SK-N-SH (cell line): ENCODE measurements at regions not wholly inside any gene's neighbourhood (a gene's known extent, or its start where the extent isn't known, plus 50 kb on each side); places are given as distances from the start of the nearest gene placed in this dataset.

Source experiments
- CTCF ChIA-PET: fragments of 300-600, 350-600 bp; formaldehyde crosslinking; extraction: SDS; loops from one replicate; lab custom pipeline; 2021; lab: Yijun Ruan, JAX
- POLR2A ChIA-PET: fragments of 350-600 bp; sonication (Branson Sonifier 250); formaldehyde crosslinking; extraction: SDS; loops from one replicate; lab custom pipeline; 2020; ENCODE audit warnings: antibody characterized with exemption, inconsistent platforms; lab: Yijun Ruan, JAX
- DNase-seq: peaks from one replicate; pipeline ENCODE4 v3.0.0; 2012
- H2AFZ ChIP-seq: fragments of 200-600 bp; sonication (generic); 2 replicates; pipeline ENCODE4 v1.8.1; 2016; ENCODE audit warnings: antibody characterized with exemption, mild to moderate bottlenecking, low read depth
- H3F3A ChIP-seq: fragments of 200-600 bp; sonication (generic); replicated peaks from 2 replicates; pipeline ENCODE3; 2016; ENCODE audit warnings: antibody characterized with exemption, mild to moderate bottlenecking; ENCODE audit not compliant: insufficient read depth
- H3K27ac ChIP-seq, 2 experiments: fragments of 200-500 bp in 1 of 2; fragments of 200-600 bp in 1 of 2; sonication (Bioruptor generic) in 1 of 2; sonication (generic), shearing (Covaris generic) in 1 of 2; 2 replicates each; pipeline versions ENCODE4 v1.5.1 to v1.6.1; 2014 to 2016; ENCODE audit warnings: low read depth in 2 of 2, inconsistent platforms in 1 of 2, low read length in 1 of 2, mild to moderate bottlenecking in 1 of 2, mixed read lengths in 1 of 2
- H3K27me3 ChIP-seq: fragments of 200-600 bp; sonication (generic), shearing (Covaris generic); 2 replicates; pipeline ENCODE4 v1.6.1; 2016; ENCODE audit warnings: mixed run types; ENCODE audit not compliant: insufficient read depth
- H3K36me3 ChIP-seq, 2 experiments: fragments of 200-500 bp in 1 of 2; fragments of 200-600 bp in 1 of 2; sonication (Bioruptor generic) in 1 of 2; sonication (generic) in 1 of 2; replicated peaks in 1 of 2; 2 replicates each; pipeline versions ENCODE3 to v1.5.1; 2014 to 2016; ENCODE audit warnings: low read length in 1 of 2, mild to moderate bottlenecking in 1 of 2; ENCODE audit not compliant: insufficient read depth in 2 of 2, control insufficient read depth in 1 of 2
- H3K4me1 ChIP-seq, 2 experiments: fragments of 200-500 bp in 1 of 2; fragments of 200-600 bp in 1 of 2; sonication (Bioruptor generic) in 1 of 2; sonication (generic), shearing (Covaris generic) in 1 of 2; 2 replicates each; pipeline versions ENCODE4 v1.5.1 to v1.6.1; 2014 to 2016; ENCODE audit warnings: low read depth in 1 of 2, low read length in 1 of 2, mixed run types in 1 of 2; ENCODE audit not compliant: insufficient read depth in 2 of 2, control insufficient read depth in 1 of 2
- H3K4me2 ChIP-seq: fragments of 200-600 bp; sonication (generic), shearing (Covaris generic); 2 replicates; pipeline ENCODE4 v1.6.1; 2017; ENCODE audit warnings: mixed run types
- H3K4me3 ChIP-seq, 2 experiments: fragments of 200-500 bp in 1 of 2; fragments of 200-600 bp in 1 of 2; sonication (Bioruptor generic) in 1 of 2; sonication (generic), shearing (Covaris generic) in 1 of 2; 2 replicates each; pipeline versions ENCODE4 v1.5.1 to v1.8.1; 2014 to 2016; ENCODE audit warnings: low read depth in 2 of 2, inconsistent platforms in 1 of 2, low read length in 1 of 2, mild to moderate bottlenecking in 1 of 2, mixed read lengths in 1 of 2, moderate library complexity in 1 of 2
- H3K79me2 ChIP-seq: fragments of 200-600 bp; sonication (generic); 2 replicates; pipeline ENCODE4 v1.8.1; 2017; ENCODE audit warnings: mild to moderate bottlenecking; ENCODE audit not compliant: insufficient read depth
- H3K9ac ChIP-seq: fragments of 200-600 bp; sonication (generic); 2 replicates; pipeline ENCODE4 v1.6.1; 2017; ENCODE audit warnings: mixed run types
- H3K9me2 ChIP-seq: fragments of 200-600 bp; sonication (generic); 2 replicates; pipeline ENCODE4 v1.6.1; 2017; ENCODE audit warnings: mixed run types
- H3K9me3 ChIP-seq: fragments of 200-600 bp; sonication (generic); 2 replicates; pipeline ENCODE4 v1.6.1; 2017; ENCODE audit warnings: mixed run types, mild to moderate bottlenecking, moderate library complexity
- H4K20me1 ChIP-seq: fragments of 200-600 bp; sonication (generic); 2 replicates; pipeline ENCODE4 v1.6.1; 2017; ENCODE audit warnings: mild to moderate bottlenecking, mixed run types; ENCODE audit not compliant: insufficient read depth
- CTCF ChIP-seq: fragments of 200-600 bp; sonication (generic); IDR thresholded peaks from 2 replicates; pipeline ENCODE4 v1.6.1; 2017; ENCODE audit warnings: antibody characterized with exemption, mild to moderate bottlenecking, moderate library complexity
- ELF1 ChIP-seq: IDR thresholded peaks from 2 replicates; pipeline ENCODE4 v1.4.0; 2012
- EZH2phosphoT487 ChIP-seq: fragments of 200-600 bp; sonication (generic); IDR thresholded peaks from 2 replicates; pipeline ENCODE4 v1.6.1; 2017; ENCODE audit warnings: low read depth, mixed run types, mild to moderate bottlenecking, antibody characterized with exemption, moderate library complexity, borderline replicate concordance
- FOXJ3 ChIP-seq: sonication (generic); formaldehyde crosslinking; IDR thresholded peaks from 2 replicates; pipeline ENCODE4 v1.5.1; 2020; ENCODE audit warnings: mild to moderate bottlenecking, missing genetic modification reagents
- FOXM1 ChIP-seq: IDR thresholded peaks from 2 replicates; pipeline ENCODE4 v1.4.0; 2012; ENCODE audit warnings: low read depth, mild to moderate bottlenecking
- GABPA ChIP-seq: IDR thresholded peaks from 2 replicates; pipeline ENCODE4 v1.4.0; 2012; ENCODE audit warnings: low read depth, mild to moderate bottlenecking
- IRF3 ChIP-seq: fragments of 150-350 bp; IDR thresholded peaks from 2 replicates; pipeline ENCODE4 v1.6.1; 2016; ENCODE audit warnings: mild to moderate bottlenecking, low read depth, low read length
- MEF2A ChIP-seq: IDR thresholded peaks from 2 replicates; pipeline ENCODE4 v1.4.0; 2012; ENCODE audit warnings: low read depth, borderline replicate concordance
- NRF1 ChIP-seq: IDR thresholded peaks from 2 replicates; pipeline ENCODE4 v1.6.1; 2012; ENCODE audit warnings: low read depth, mild to moderate bottlenecking, low read length
- PBX3 ChIP-seq: IDR thresholded peaks from 2 replicates; pipeline ENCODE4; 2012
- POLR2AphosphoS5 ChIP-seq: IDR thresholded peaks from 2 replicates; pipeline ENCODE4 v1.6.1; 2012; ENCODE audit warnings: low read depth, low read length
- RXRA ChIP-seq: IDR thresholded peaks from 2 replicates; pipeline ENCODE4 v1.4.0; 2012; ENCODE audit warnings: low read depth, mild to moderate bottlenecking, borderline replicate concordance
- SIN3A ChIP-seq: IDR thresholded peaks from 2 replicates; pipeline ENCODE4 v1.6.1; 2012; ENCODE audit warnings: low read depth, mild to moderate bottlenecking, low read length, moderate library complexity, borderline replicate concordance
- USF1 ChIP-seq: IDR thresholded peaks from 2 replicates; pipeline ENCODE4 v1.4.0; 2012; ENCODE audit warnings: low read depth, borderline replicate concordance
- USF2 ChIP-seq: fragments of 150-350 bp; IDR thresholded peaks from 2 replicates; pipeline ENCODE4 v1.6.1; 2017; ENCODE audit warnings: antibody characterized with exemption, low read length, low read depth, borderline replicate concordance
- YY1 ChIP-seq: IDR thresholded peaks from 2 replicates; pipeline ENCODE4 v1.4.0; 2012; ENCODE audit warnings: low read depth, mild to moderate bottlenecking
- WGBS: methylation state at CpG from one replicate; pipeline ENCODE4 v1.1.6; 2017; ENCODE audit warnings: low lambda C conversion rate; 5-methylcytosine and 5-hydroxymethylcytosine counted together

GRCh38 chr2:12001621-12002020 lies 255.2 kb downstream of the LPIN1 start (continued):
- no peak for TF ChIP-seq USF2
- no peak for TF ChIP-seq FOXJ3 (CRISPR knock-in tag)
- no peak for TF ChIP-seq POLR2AphosphoS5
- TF ChIP-seq ELF1 = no peak
- TF ChIP-seq PBX3 = no peak
- no peak for TF ChIP-seq YY1
- no peak for TF ChIP-seq EZH2phosphoT487
- TF ChIP-seq CTCF = no peak
- TF ChIP-seq MEF2A = no peak
- TF ChIP-seq, all 33 proteins: peak for 0

- CTCF ChIA-PET = no interaction called here
These were observed 255.8 kb downstream of the LPIN1 start for GRCh38 chr2:12002215-12002614.

More at GRCh38 chr2:12002215-12002614, 255.8 kb downstream of the LPIN1 start:
- no peaks in the 10 kb centered on the region for H3K9me2 ChIP-seq
- POLR2A ChIA-PET = no interaction called here
- no peak overlapping the region for H3K9ac ChIP-seq
- no peak overlapping the region for H2AFZ ChIP-seq
- peaks cover 4 to 10% of the 10 kb centered on the region in 2 experiments; a peak in 2 of 4 replicates for H3K4me1 ChIP-seq
- DNase-seq = no peak
- H3K9me3 ChIP-seq = no peaks in the 10 kb centered on the region
- no peaks in the 10 kb centered on the region for H3K79me2 ChIP-seq
- no peak overlapping the region for H3K4me3 ChIP-seq
- no peaks in the 10 kb centered on the region for H3K27me3 ChIP-seq
- no peaks in the 10 kb centered on the region for H4K20me1 ChIP-seq
- no peaks in the 10 kb centered on the region for H3K36me3 ChIP-seq
- no peak overlapping the region for H3K4me2 ChIP-seq
- H3K27ac ChIP-seq = no peak overlapping the region
- TF ChIP-seq MEF2A (no peak), IRF3 (no peak), FOXM1 (no peak), PBX3 (no peak), USF1 (no peak), USF2 (no peak), RXRA (no peak), NRF1 (no peak), YY1 (no peak), GABPA (no peak), SIN3A (no peak), CTCF (no peak)
- 48% methylated on average over 3 of the region's 3 CpGs for WGBS
- H3F3A ChIP-seq = no peaks in the 10 kb centered on the region
